Keratinocyte (primary cell): ENCODE measurements at regions not wholly inside any gene's neighbourhood (a gene's known extent, or its start where the extent isn't known, plus 50 kb on each side); places are given as distances from the start of the nearest gene placed in this dataset.

ENCODE experiments used
- DNase-seq: peaks from one replicate; pipeline ENCODE4 v3.0.0-alpha.2; 2011; ENCODE audit warnings: low read depth, missing footprints, low spot score
- FAIRE-seq: peaks from 2 replicates; lab custom pipeline; 2011; peaks lifted over from hg19 to GRCh38; lab: Jason Lieb, UNC
- H2AFZ ChIP-seq: 2 replicates; pipeline ENCODE4 v1.6.0; 2012; ENCODE audit warnings: low read length, control low read depth, inconsistent platforms; ENCODE audit not compliant: control insufficient read depth
- H3K27ac ChIP-seq: 2 replicates; pipeline ENCODE4 v1.5.1; 2011; ENCODE audit warnings: low read length; ENCODE audit not compliant: control insufficient read depth, insufficient read depth
- H3K27me3 ChIP-seq: 3 replicates; pipeline ENCODE4 v1.6.0; 2011; ENCODE audit warnings: low read length; ENCODE audit not compliant: control insufficient read depth, insufficient read depth; ENCODE audit errors: extremely low read depth
- H3K36me3 ChIP-seq, 2 experiments: 2 replicates in 1 of 2; 3 replicates in 1 of 2; pipeline ENCODE4 v1.5.1; 2011; ENCODE audit warnings: low read length in 2 of 2, mild to moderate bottlenecking in 1 of 2; ENCODE audit not compliant: control insufficient read depth in 2 of 2, insufficient read depth in 2 of 2; ENCODE audit errors: extremely low read depth in 1 of 2
- H3K4me1 ChIP-seq: 3 replicates; pipeline ENCODE4 v1.5.1; 2011; ENCODE audit warnings: low read length; ENCODE audit not compliant: control insufficient read depth, insufficient read depth; ENCODE audit errors: extremely low read depth
- H3K4me2 ChIP-seq: 3 replicates; pipeline ENCODE4 v1.6.0; 2011; ENCODE audit warnings: low read depth, low read length; ENCODE audit not compliant: control insufficient read depth, insufficient read depth; ENCODE audit errors: extremely low read depth
- H3K4me3 ChIP-seq, 3 experiments: fragments of 200-600 bp in 1 of 3; sonication (generic) in 1 of 3; 2 replicates in 2 of 3; 3 replicates in 1 of 3; pipeline ENCODE4 v1.5.1; 2011 to 2016; ENCODE audit warnings: low read length in 3 of 3, mild to moderate bottlenecking in 3 of 3, control low read depth in 2 of 3, inconsistent platforms in 1 of 3, low read depth in 1 of 3, mixed read lengths in 1 of 3, mixed run types in 1 of 3, moderate library complexity in 1 of 3; ENCODE audit not compliant: control insufficient read depth in 2 of 3, insufficient read depth in 2 of 3; ENCODE audit errors: extremely low read depth in 1 of 3
- H3K79me2 ChIP-seq: 2 replicates; pipeline ENCODE4 v1.6.0; 2012; ENCODE audit warnings: low read length; ENCODE audit not compliant: control insufficient read depth, insufficient read depth
- H3K9ac ChIP-seq: 3 replicates; pipeline ENCODE4 v1.6.0; 2011; ENCODE audit warnings: low read length; ENCODE audit not compliant: control insufficient read depth, insufficient read depth; ENCODE audit errors: extremely low read depth
- H3K9me1 ChIP-seq: 3 replicates; pipeline ENCODE4 v1.6.0; 2011; ENCODE audit warnings: low read length; ENCODE audit not compliant: control insufficient read depth, insufficient read depth; ENCODE audit errors: extremely low read depth
- H3K9me3 ChIP-seq: 2 replicates; pipeline ENCODE4 v1.5.1; 2012; ENCODE audit warnings: low read depth, low read length; ENCODE audit not compliant: control insufficient read depth
- H4K20me1 ChIP-seq: 3 replicates; pipeline ENCODE4 v1.6.0; 2011; ENCODE audit warnings: low read length; ENCODE audit not compliant: control insufficient read depth, insufficient read depth; ENCODE audit errors: extremely low read depth
- CTCF ChIP-seq, 3 experiments: IDR thresholded peaks in 1 of 3; conservative IDR thresholded peaks in 1 of 3; optimal IDR thresholded peaks in 1 of 3; 2 replicates in 2 of 3; 3 replicates in 1 of 3; pipeline versions ENCODE3 to v1.5.1; 2011; ENCODE audit warnings: low read length in 3 of 3, mild to moderate bottlenecking in 3 of 3, moderate library complexity in 2 of 3, control low read depth in 1 of 3, inconsistent platforms in 1 of 3; ENCODE audit not compliant: insufficient read depth in 2 of 3; ENCODE audit errors: extremely low read depth in 1 of 3
- EZH2 ChIP-seq: IDR thresholded peaks from one replicate; pipeline ENCODE4 v1.6.1; 2012; ENCODE audit warnings: inconsistent platforms, mild to moderate bottlenecking, low read length, moderate library complexity
- dilution Hi-C: fragments of 300-500 bp; cut with MboI; formaldehyde crosslinking; loops from one replicate; pipeline ENCODE4 v1.7.0; 2020; ENCODE audit warnings: low sequenced_read_pairs; ENCODE audit not compliant: extremely low pct_ligation_motif_present

- H3K4me1 ChIP-seq, result no peaks in the 10 kb centered on the region
- H2AFZ ChIP-seq, result no peak overlapping the region
- dilution Hi-C loops, result no loop called here
- H3K4me3 ChIP-seq, result no peak overlapping the region
- H3K9me3 ChIP-seq, result peaks cover 3% of the 10 kb centered on the region
- no peaks in the 10 kb centered on the region for H3K9me1 ChIP-seq
- DNase-seq (no peak), FAIRE-seq (no peak)
- H3K36me3 ChIP-seq, result no peaks in the 10 kb centered on the region
- H3K79me2 ChIP-seq, result no peaks in the 10 kb centered on the region
- H3K4me2 ChIP-seq, result no peak overlapping the region
- no peak overlapping the region for H3K27ac ChIP-seq
- no peaks in the 10 kb centered on the region for H3K27me3 ChIP-seq
- no peaks in the 10 kb centered on the region for H4K20me1 ChIP-seq
- no peak overlapping the region for H3K9ac ChIP-seq
- TF ChIP-seq EZH2 (no peak), CTCF (optimal IDR thresholded peaks at IDR 0.05 in 1 of 3, IDR thresholded peaks at IDR 0.05 in 1 of 3, conservative IDR thresholded peaks at IDR 0.05 in 1 of 3; ENCODE audit: extremely low read depth in 1 of 3, insufficient read depth in 2 of 3, low read length in 3 of 3) (no peak)
Measured at GRCh38 chr21:22468893-22469292, 1470.7 kb downstream of the NCAM2 start.

- TF ChIP-seq CTCF (optimal IDR thresholded peaks at IDR 0.05 in 1 of 3, IDR thresholded peaks at IDR 0.05 in 1 of 3, conservative IDR thresholded peaks at IDR 0.05 in 1 of 3; ENCODE audit: extremely low read depth in 1 of 3, insufficient read depth in 2 of 3, low read length in 3 of 3) (no peak), EZH2 (no peak)
- Histone ChIP-seq H3K9me1 (no peaks in the 10 kb centered on the region), H3K4me2 (no peak overlapping the region), H3K4me1 (no peaks in the 10 kb centered on the region), H3K79me2 (no peaks in the 10 kb centered on the region), H3K27ac (no peak overlapping the region), H3K4me3 (no peak overlapping the region), H3K27me3 (no peaks in the 10 kb centered on the region), H3K9me3 (peaks cover 3% of the 10 kb centered on the region), H3K36me3 (no peaks in the 10 kb centered on the region), H4K20me1 (no peaks in the 10 kb centered on the region), H2AFZ (no peak overlapping the region), H3K9ac (no peak overlapping the region)
- FAIRE-seq (no peak), DNase-seq (no peak)
- dilution Hi-C loops, result no loop called here
Measured at GRCh38 chr21:22474403-22474802, 1476.2 kb downstream of the NCAM2 start.
